OCI-LY7 (cell line): ENCODE measurements at regions not wholly inside any gene's neighbourhood (a gene's known extent, or its start where the extent isn't known, plus 50 kb on each side); places are given as distances from the start of the nearest gene placed in this dataset.

Experiments
- BruUV-seq: library from RNA; stranded (reverse); fragments of 400-500 nt; replicated peaks from 2 replicates; lab custom pipeline; 2021; lab: Mats Ljungman, UMichigan
- CTCF ChIA-PET: fragments of 300-600 bp; sonication (Branson Sonifier 250); formaldehyde crosslinking; loops from one replicate; lab custom pipeline; 2022; ENCODE audit warnings: antibody characterized with exemption; ENCODE audit not compliant: unreplicated experiment; lab: Charles Lee
- POLR2A ChIA-PET: fragments of 300-600 bp; sonication (Branson Sonifier 250); formaldehyde crosslinking; loops from one replicate; lab custom pipeline; 2022; ENCODE audit warnings: antibody characterized with exemption; lab: Charles Lee
- DNase-seq: peaks from one replicate; pipeline ENCODE4 v3.0.0-alpha.2; 2015; ENCODE audit warnings: low spot score
- H2AFZ ChIP-seq: fragments of 200-600 bp; sonication (generic), shearing (Covaris generic); 2 replicates; pipeline ENCODE4 v1.6.1; 2014; ENCODE audit warnings: mild to moderate bottlenecking, antibody characterized with exemption, low read length, moderate library complexity
- H3K27ac ChIP-seq: fragments of 200-600 bp; sonication (generic); 2 replicates; pipeline ENCODE4 v1.5.1; 2014; ENCODE audit warnings: mixed run types, low read depth, mild to moderate bottlenecking, moderate library complexity, low read length, inconsistent platforms; ENCODE audit not compliant: poor library complexity, severe bottlenecking
- H3K36me3 ChIP-seq: fragments of 200-600 bp; sonication (generic); 2 replicates; pipeline ENCODE4 v1.6.1; 2014; ENCODE audit warnings: mild to moderate bottlenecking, antibody characterized with exemption, low read length, moderate library complexity, mixed read lengths; ENCODE audit not compliant: insufficient read depth
- H3K4me1 ChIP-seq: fragments of 200-600 bp; sonication (generic); 2 replicates; pipeline ENCODE4 v1.5.1; 2014; ENCODE audit warnings: mild to moderate bottlenecking, low read length; ENCODE audit not compliant: insufficient read depth, poor library complexity, severe bottlenecking
- H3K4me2 ChIP-seq: fragments of 200-600 bp; sonication (generic); 2 replicates; pipeline ENCODE4 v1.6.1; 2014; ENCODE audit warnings: mild to moderate bottlenecking, low read length
- H3K4me3 ChIP-seq: fragments of 200-600 bp; sonication (generic); 2 replicates; pipeline ENCODE4 v1.5.1; 2014; ENCODE audit warnings: mild to moderate bottlenecking, low read depth, low read length; ENCODE audit not compliant: poor library complexity, severe bottlenecking
- H3K79me2 ChIP-seq: fragments of 200-600 bp; sonication (generic); 2 replicates; pipeline ENCODE4 v1.6.1; 2016; ENCODE audit warnings: low read depth, mild to moderate bottlenecking, low read length, moderate library complexity, mixed read lengths; ENCODE audit not compliant: insufficient read depth
- H3K9me2 ChIP-seq: fragments of 200-600 bp; sonication (generic); 2 replicates; pipeline ENCODE4 v1.6.1; 2016; ENCODE audit warnings: mild to moderate bottlenecking, low read length, mixed read lengths; ENCODE audit not compliant: insufficient read depth
- H3K9me3 ChIP-seq: fragments of 200-600 bp; sonication (generic); 2 replicates; pipeline ENCODE4 v1.6.1; 2014; ENCODE audit warnings: mild to moderate bottlenecking, mixed run types, low read length, mixed read lengths
- H4K20me1 ChIP-seq: fragments of 200-600 bp; sonication (generic); 2 replicates; pipeline ENCODE4 v1.6.1; 2014; ENCODE audit warnings: mild to moderate bottlenecking, antibody characterized with exemption, low read length, moderate library complexity, mixed read lengths; ENCODE audit not compliant: insufficient read depth
- EZH2phosphoT487 ChIP-seq: fragments of 200-600 bp; sonication (generic); IDR thresholded peaks from 2 replicates; pipeline ENCODE4 v1.6.1; 2018; ENCODE audit warnings: low read depth, borderline replicate concordance, mild to moderate bottlenecking, mixed run types, antibody characterized with exemption, low read length, moderate library complexity, mixed read lengths
- intact Hi-C: fragments of 100-400 bp; cut with micrococcal nuclease; formaldehyde crosslinking; loops from one replicate; pipeline ENCODE4 v1.10.0; 2022; ENCODE audit not compliant: unreplicated experiment
- TF ChIP-seq, protein P1 (sequence below): fragments of 200-600 bp; sonication (generic); conservative IDR thresholded peaks from 2 replicates; pipeline ENCODE4 v1.5.1; 2014; ENCODE audit warnings: mild to moderate bottlenecking, antibody characterized with exemption, low read length, moderate library complexity, mixed read lengths

GRCh38 chr18:73156117-73156516 lies 288.3 kb upstream of the NETO1 start:
- ChIA-PET POLR2A (no interaction called here), CTCF (no interaction called here)
- Histone ChIP-seq H3K4me2 (no peak overlapping the region), H2AFZ (no peak overlapping the region), H3K9me2 (no peaks in the 10 kb centered on the region), H4K20me1 (no peaks in the 10 kb centered on the region), H3K36me3 (no peaks in the 10 kb centered on the region), H3K4me3 (no peak overlapping the region), H3K79me2 (no peaks in the 10 kb centered on the region), H3K9me3 (no peaks in the 10 kb centered on the region), H3K27ac (no peak overlapping the region), H3K4me1 (no peaks in the 10 kb centered on the region)
- intact Hi-C loops: no loop called here
- DNase-seq: no peak
- no TSS peak for BruUV-seq
- TF ChIP-seq, protein P1, sequence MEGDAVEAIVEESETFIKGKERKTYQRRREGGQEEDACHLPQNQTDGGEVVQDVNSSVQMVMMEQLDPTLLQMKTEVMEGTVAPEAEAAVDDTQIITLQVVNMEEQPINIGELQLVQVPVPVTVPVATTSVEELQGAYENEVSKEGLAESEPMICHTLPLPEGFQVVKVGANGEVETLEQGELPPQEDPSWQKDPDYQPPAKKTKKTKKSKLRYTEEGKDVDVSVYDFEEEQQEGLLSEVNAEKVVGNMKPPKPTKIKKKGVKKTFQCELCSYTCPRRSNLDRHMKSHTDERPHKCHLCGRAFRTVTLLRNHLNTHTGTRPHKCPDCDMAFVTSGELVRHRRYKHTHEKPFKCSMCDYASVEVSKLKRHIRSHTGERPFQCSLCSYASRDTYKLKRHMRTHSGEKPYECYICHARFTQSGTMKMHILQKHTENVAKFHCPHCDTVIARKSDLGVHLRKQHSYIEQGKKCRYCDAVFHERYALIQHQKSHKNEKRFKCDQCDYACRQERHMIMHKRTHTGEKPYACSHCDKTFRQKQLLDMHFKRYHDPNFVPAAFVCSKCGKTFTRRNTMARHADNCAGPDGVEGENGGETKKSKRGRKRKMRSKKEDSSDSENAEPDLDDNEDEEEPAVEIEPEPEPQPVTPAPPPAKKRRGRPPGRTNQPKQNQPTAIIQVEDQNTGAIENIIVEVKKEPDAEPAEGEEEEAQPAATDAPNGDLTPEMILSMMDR: no peak
- TF ChIP-seq EZH2phosphoT487: no peak

DNA sequence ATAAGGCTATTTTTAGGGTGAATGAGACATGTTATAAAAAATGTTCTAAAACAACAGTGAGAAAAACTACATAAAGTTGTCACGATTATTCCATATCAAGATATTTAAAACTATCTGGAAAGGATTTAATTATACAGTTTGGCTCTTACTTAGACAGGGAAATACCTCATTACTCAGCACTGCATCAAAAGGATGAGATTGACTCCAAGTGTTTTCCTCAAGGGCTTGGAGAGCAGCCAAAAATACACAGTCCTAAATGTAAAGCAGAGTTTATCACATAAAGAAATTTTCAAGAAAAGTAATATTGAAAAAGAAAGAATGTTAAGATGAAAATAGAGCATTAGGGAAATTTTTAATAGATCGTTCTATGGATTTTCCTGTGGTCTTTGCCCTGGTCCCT lies 285.5 kb upstream of the NETO1 start:
- DNase-seq: no peak
- Histone ChIP-seq H3K4me3 (no peak overlapping the region), H3K79me2 (no peaks in the 10 kb centered on the region), H3K36me3 (no peaks in the 10 kb centered on the region), H2AFZ (no peak overlapping the region), H3K4me2 (no peak overlapping the region), H3K9me3 (no peaks in the 10 kb centered on the region), H3K9me2 (no peaks in the 10 kb centered on the region), H4K20me1 (no peaks in the 10 kb centered on the region), H3K27ac (no peak overlapping the region), H3K4me1 (no peaks in the 10 kb centered on the region)
- intact Hi-C loops: no loop called here
- POLR2A ChIA-PET: no interaction called here
- CTCF ChIA-PET: no interaction called here
- no TSS peak for BruUV-seq
- TF ChIP-seq, protein P1: no peak
- no peak for TF ChIP-seq EZH2phosphoT487

GRCh38 chr18:73151086-73151485 lies 283.3 kb upstream of the NETO1 start:
- Histone ChIP-seq H3K79me2 (no peaks in the 10 kb centered on the region), H4K20me1 (no peaks in the 10 kb centered on the region), H3K9me2 (no peaks in the 10 kb centered on the region), H3K36me3 (no peaks in the 10 kb centered on the region), H3K4me2 (no peak overlapping the region), H2AFZ (no peak overlapping the region), H3K4me3 (no peak overlapping the region), H3K27ac (no peak overlapping the region), H3K4me1 (no peaks in the 10 kb centered on the region), H3K9me3 (no peaks in the 10 kb centered on the region)
- intact Hi-C loops: no loop called here
- POLR2A ChIA-PET: no interaction called here
- no TSS peak for BruUV-seq
- CTCF ChIA-PET: no interaction called here
- DNase-seq: no peak
- TF ChIP-seq, protein P1: no peak
- no peak for TF ChIP-seq EZH2phosphoT487
